SU-DHL-6 (cell line): ENCODE measurements at regions not wholly inside any gene's neighbourhood (a gene's known extent, or its start where the extent isn't known, plus 50 kb on each side); places are given as distances from the start of the nearest gene placed in this dataset.
"Not testable (repeated sequence)": the region's sequence is repeated elsewhere in the genome, so short reads cannot be mapped to it uniquely, and the experiment has no call there.

ENCODE experiments used
- H2AFZ ChIP-seq: fragments of 200-600 bp; sonication (generic); 2 replicates; pipeline ENCODE4 v1.6.1; 2014; ENCODE audit warnings: low read depth, mild to moderate bottlenecking, moderate library complexity, mixed read lengths, antibody characterized with exemption, low read length; ENCODE audit not compliant: severe bottlenecking
- H3F3A ChIP-seq: fragments of 200-600 bp; shearing (Covaris generic); 2 replicates; pipeline ENCODE4 v1.6.0; 2016; ENCODE audit warnings: antibody characterized with exemption, mild to moderate bottlenecking; ENCODE audit not compliant: insufficient read depth
- H3K27ac ChIP-seq: fragments of 200-600 bp; sonication (generic); 2 replicates; pipeline ENCODE4 v1.5.1; 2016; ENCODE audit warnings: low read depth, mild to moderate bottlenecking, low read length, moderate library complexity, mixed read lengths
- H3K27me3 ChIP-seq: fragments of 200-600 bp; sonication (generic), shearing (Covaris generic); 2 replicates; pipeline ENCODE4 v1.6.0; 2014; ENCODE audit warnings: mild to moderate bottlenecking, low read length
- H3K36me3 ChIP-seq: fragments of 200-600 bp; sonication (generic); 2 replicates; pipeline ENCODE4 v1.6.1; 2014; ENCODE audit warnings: mild to moderate bottlenecking, low read length, mixed read lengths
- H3K4me2 ChIP-seq: fragments of 300-600, 200-600 bp; shearing (Covaris generic), sonication (generic); 2 replicates; pipeline ENCODE4 v1.6.0; 2014; ENCODE audit warnings: low read length, low read depth, mild to moderate bottlenecking; ENCODE audit not compliant: poor library complexity, severe bottlenecking
- H3K4me3 ChIP-seq: fragments of 200-600 bp; sonication (generic); 2 replicates; pipeline ENCODE4 v1.5.1; 2014; ENCODE audit warnings: antibody characterized with exemption, low read length, mild to moderate bottlenecking, mixed read lengths; ENCODE audit not compliant: insufficient read depth, poor library complexity, severe bottlenecking
- H3K79me2 ChIP-seq: fragments of 200-600 bp; sonication (generic); 2 replicates; pipeline ENCODE4 v1.6.1; 2014; ENCODE audit warnings: mild to moderate bottlenecking, low read length, moderate library complexity; ENCODE audit not compliant: insufficient read depth
- H3K9ac ChIP-seq: fragments of 200-600 bp; sonication (generic); 2 replicates; pipeline ENCODE4 v1.7.0; 2014; ENCODE audit warnings: mild to moderate bottlenecking, low read length
- H3K9me2 ChIP-seq: fragments of 200-600 bp; sonication (generic); replicated peaks from 2 replicates; pipeline ENCODE4 v1.6.1; 2014; ENCODE audit warnings: low read length; ENCODE audit not compliant: insufficient read depth
- H3K9me3 ChIP-seq: fragments of 200-600 bp; sonication (generic); 2 replicates; pipeline ENCODE4 v1.6.1; 2014; ENCODE audit warnings: low read length, mixed read lengths; ENCODE audit not compliant: insufficient read depth
- H4K20me1 ChIP-seq: fragments of 200-600 bp; sonication (generic); 2 replicates; pipeline ENCODE4 v1.6.1; 2014; ENCODE audit warnings: low read depth, mild to moderate bottlenecking, antibody characterized with exemption, low read length, moderate library complexity, mixed read lengths
- EZH2phosphoT487 ChIP-seq: fragments of 200-600 bp; sonication (generic), shearing (Covaris generic); conservative IDR thresholded peaks from 2 replicates; pipeline ENCODE4 v1.6.1; 2018; ENCODE audit warnings: mild to moderate bottlenecking, antibody characterized with exemption, low read length, moderate library complexity, mixed read lengths
- TF ChIP-seq, protein P1 (sequence below): fragments of 200-600 bp; sonication (generic); IDR thresholded peaks from one replicate; pipeline ENCODE4 v1.5.1; 2017; ENCODE audit warnings: antibody characterized with exemption, mild to moderate bottlenecking, low read length, moderate library complexity; ENCODE audit not compliant: insufficient read depth, poor library complexity, severe bottlenecking

DNA sequence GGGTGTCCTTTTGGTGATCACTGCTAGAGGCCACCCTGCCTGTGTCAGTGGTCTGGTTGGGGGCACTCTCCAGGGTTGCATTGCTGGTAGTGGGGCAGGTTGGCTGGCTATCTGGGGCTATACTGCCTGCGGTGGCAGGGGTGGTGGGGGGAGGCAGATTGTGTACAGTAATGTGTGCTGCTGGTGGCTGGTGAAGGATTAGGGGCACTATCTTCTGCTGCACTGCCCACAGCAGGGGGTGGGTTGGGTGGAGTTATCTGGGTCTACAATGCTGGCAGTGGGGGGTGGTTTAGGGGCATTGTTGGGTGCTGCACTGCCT is 204.0 kb upstream of the WSB1 start:
- no peaks in the 10 kb centered on the region for H4K20me1 ChIP-seq
- no peaks in the 10 kb centered on the region for H3F3A ChIP-seq
- H3K27ac ChIP-seq: no peak overlapping the region
- H3K9me3 ChIP-seq: no peaks in the 10 kb centered on the region
- no peaks in the 10 kb centered on the region for H3K79me2 ChIP-seq
- TF ChIP-seq, protein P1, sequence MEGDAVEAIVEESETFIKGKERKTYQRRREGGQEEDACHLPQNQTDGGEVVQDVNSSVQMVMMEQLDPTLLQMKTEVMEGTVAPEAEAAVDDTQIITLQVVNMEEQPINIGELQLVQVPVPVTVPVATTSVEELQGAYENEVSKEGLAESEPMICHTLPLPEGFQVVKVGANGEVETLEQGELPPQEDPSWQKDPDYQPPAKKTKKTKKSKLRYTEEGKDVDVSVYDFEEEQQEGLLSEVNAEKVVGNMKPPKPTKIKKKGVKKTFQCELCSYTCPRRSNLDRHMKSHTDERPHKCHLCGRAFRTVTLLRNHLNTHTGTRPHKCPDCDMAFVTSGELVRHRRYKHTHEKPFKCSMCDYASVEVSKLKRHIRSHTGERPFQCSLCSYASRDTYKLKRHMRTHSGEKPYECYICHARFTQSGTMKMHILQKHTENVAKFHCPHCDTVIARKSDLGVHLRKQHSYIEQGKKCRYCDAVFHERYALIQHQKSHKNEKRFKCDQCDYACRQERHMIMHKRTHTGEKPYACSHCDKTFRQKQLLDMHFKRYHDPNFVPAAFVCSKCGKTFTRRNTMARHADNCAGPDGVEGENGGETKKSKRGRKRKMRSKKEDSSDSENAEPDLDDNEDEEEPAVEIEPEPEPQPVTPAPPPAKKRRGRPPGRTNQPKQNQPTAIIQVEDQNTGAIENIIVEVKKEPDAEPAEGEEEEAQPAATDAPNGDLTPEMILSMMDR: no peak
- no peak for TF ChIP-seq EZH2phosphoT487
- H3K9ac ChIP-seq: no peak overlapping the region
- H3K27me3 ChIP-seq: no peaks in the 10 kb centered on the region
- no peaks in the 10 kb centered on the region for H3K9me2 ChIP-seq
- H3K36me3 ChIP-seq: no peaks in the 10 kb centered on the region
- H3K4me3 ChIP-seq: no peak overlapping the region
- H3K4me2 ChIP-seq: no peak overlapping the region
- H2AFZ ChIP-seq: no peak overlapping the region

DNA sequence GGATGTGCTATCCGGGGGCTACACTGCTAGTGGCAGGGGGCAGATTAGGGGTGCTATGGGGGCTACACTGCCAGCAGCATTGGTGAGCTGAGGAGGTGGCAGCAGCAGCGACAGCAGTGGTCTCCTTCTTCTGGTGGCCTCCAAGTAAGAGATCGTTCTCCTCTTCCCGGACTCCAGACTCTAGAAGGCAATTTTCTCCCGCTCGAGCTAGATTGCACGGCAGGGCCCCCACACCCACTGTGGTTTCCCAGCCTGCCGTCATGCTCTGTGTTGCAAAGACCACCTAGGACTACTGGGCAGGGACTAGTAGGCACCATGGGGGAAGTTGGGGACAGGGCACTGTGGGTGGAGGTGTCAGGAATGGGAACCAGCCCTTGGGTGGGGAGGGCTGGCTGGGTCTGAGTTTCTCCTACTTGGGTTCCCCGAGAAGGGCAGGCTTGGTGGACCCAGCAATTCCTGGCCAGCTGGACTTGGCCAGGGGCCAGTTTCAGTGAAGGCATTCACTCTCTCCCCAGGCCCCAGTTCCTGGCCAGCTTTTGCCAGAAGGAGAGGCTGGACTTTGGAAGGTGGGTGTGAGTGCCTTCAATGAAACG is 203.4 kb upstream of the WSB1 start:
- not testable (repeated sequence) for H3K9me3 ChIP-seq, H3K4me3 ChIP-seq, H4K20me1 ChIP-seq, H3K9ac ChIP-seq, H3K27ac ChIP-seq, H2AFZ ChIP-seq, H3K27me3 ChIP-seq, H3K36me3 ChIP-seq, H3K4me2 ChIP-seq, H3F3A ChIP-seq, H3K79me2 ChIP-seq, H3K9me2 ChIP-seq

DNA sequence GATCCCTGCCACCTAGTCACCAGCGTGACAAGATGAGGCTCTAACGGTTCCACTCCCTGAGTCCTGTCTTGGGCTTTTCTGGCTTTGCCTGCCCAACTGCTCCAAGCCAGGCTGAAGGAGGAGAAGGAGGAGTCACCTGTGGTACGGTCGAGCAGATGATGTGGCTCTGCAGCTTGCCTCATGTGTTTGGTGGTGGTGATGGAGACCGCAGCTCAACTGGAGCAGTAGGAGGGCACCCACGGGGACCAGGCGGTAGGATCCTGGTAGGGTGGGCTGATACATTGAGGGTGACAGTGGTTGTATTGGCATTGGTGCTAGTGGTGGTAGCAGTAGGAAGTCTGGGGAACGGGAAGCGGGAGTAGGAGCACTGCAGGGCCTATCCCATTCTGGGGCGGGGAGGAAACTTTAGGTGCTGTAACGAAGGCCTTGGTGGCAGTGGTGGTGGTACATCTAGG is 202.8 kb upstream of the WSB1 start:
- Histone ChIP-seq H3K9me2 (no peaks in the 10 kb centered on the region), H3K36me3 (no peaks in the 10 kb centered on the region), H4K20me1 (no peaks in the 10 kb centered on the region), H3F3A (no peaks in the 10 kb centered on the region), H3K9me3 (no peaks in the 10 kb centered on the region), H3K9ac (no peak overlapping the region), H2AFZ (no peak overlapping the region), H3K79me2 (no peaks in the 10 kb centered on the region), H3K27me3 (no peaks in the 10 kb centered on the region), H3K27ac (no peak overlapping the region), H3K4me2 (no peak overlapping the region), H3K4me3 (no peak overlapping the region)
- TF ChIP-seq, protein P1: no peak
- TF ChIP-seq EZH2phosphoT487: no peak

DNA sequence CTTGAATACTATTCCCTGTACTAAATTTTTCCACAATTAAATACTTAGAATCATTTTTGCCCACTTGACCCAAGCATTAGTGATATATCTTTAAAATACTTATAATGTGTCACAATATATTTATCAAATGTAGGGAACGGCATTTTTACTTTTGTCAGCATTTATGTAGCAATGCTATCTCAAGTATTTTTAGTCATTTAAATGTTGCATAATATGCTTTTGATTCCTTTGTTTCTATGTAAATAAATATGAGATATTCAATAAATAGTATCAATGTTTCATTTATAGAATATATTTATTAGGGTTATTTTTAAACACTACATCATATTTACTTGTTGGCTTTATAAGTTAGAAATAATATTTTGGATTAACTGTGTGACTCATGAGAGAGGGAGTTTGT is 199.7 kb upstream of the WSB1 start:
- not testable (repeated sequence) for H3K4me2 ChIP-seq, H3F3A ChIP-seq, H3K9ac ChIP-seq, H4K20me1 ChIP-seq, H3K27ac ChIP-seq, H3K27me3 ChIP-seq, H3K79me2 ChIP-seq, H3K4me3 ChIP-seq, H3K9me3 ChIP-seq, H2AFZ ChIP-seq, H3K36me3 ChIP-seq, H3K9me2 ChIP-seq

DNA sequence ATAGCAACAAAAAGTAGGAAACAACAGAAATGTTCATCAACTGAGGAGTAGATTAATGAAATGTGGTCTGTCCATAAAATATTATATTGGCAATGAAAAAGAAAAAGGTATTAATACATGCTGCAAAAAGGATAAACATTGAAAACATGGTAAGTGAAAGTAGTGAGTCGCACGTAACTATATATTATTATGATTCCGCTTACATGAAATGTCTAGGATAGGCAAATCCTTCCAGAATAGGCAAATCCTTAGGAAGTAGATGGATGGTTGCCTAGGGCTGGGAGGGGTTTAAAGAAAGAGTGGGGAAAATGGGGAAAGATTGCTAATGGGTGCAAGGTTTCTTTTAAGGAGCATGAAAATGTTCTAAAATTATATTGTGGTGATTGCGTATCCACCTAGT is 198.1 kb upstream of the WSB1 start:
- not testable (repeated sequence) for H3F3A ChIP-seq, H3K9me2 ChIP-seq, H3K4me3 ChIP-seq, H3K9me3 ChIP-seq, H3K36me3 ChIP-seq, H3K4me2 ChIP-seq, H3K9ac ChIP-seq, H3K27ac ChIP-seq, H4K20me1 ChIP-seq, H3K79me2 ChIP-seq, H2AFZ ChIP-seq, H3K27me3 ChIP-seq

DNA sequence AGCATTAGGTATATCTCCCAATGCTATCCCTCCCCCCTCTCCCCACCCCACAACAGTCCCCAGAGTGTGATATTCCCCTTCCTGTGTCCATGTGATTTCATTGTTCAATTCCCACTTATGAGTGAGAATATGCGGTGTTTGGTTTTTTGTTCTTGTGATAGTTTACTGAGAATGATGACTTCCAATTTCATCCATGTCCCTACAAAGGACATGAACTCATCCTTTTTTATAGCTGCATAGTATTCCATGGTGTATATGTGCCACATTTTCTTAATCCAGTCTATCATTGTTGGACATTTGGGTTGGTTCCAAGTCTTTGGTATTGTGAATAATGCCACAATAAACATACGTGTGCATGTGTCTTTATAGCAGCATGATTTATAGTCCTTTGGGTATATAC is 194.6 kb upstream of the WSB1 start:
- not testable (repeated sequence) for H3K36me3 ChIP-seq, H3K27me3 ChIP-seq, H3K9me3 ChIP-seq, H4K20me1 ChIP-seq, H3K4me2 ChIP-seq, H3K79me2 ChIP-seq, H3K27ac ChIP-seq, H3F3A ChIP-seq, H3K9me2 ChIP-seq, H3K4me3 ChIP-seq, H2AFZ ChIP-seq, H3K9ac ChIP-seq

DNA sequence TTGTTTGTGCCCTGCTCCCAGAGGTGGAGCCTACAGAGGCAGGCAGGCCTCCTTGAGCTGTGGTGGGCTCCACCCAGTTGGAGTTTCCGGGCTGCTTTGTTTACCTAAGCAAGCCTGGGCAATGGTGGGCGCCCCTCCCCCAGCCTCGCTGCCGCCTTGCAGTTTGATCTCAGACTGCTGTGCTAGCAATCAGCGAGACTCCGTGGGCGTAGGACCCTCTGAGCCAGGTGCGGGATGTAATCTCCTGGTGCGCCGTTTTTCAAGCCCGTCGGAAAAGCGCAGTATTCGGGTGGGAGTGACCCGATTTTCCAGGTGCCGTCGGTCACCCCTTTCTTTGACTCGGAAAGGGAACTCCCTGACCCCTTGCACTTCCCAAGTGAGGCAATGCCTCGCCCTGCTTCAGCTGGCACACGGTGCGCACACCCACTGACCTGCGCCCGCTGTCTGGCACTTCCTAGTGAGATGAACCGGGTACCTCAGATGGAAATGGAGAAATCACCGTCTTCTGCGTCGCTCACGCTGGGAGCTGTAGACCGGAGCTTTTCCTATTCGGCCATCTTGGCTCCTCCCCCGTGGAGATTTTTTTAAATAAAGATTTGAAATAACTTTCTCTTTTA is 189.2 kb upstream of the WSB1 start:
- not testable (repeated sequence) for H3K27me3 ChIP-seq, H2AFZ ChIP-seq, H3K4me2 ChIP-seq, H4K20me1 ChIP-seq, H3K9ac ChIP-seq, H3F3A ChIP-seq, H3K9me2 ChIP-seq, H3K27ac ChIP-seq, H3K9me3 ChIP-seq, H3K36me3 ChIP-seq, H3K79me2 ChIP-seq, H3K4me3 ChIP-seq
